H1 (cell line): ENCODE measurements at regions not wholly inside any gene's neighbourhood (a gene's known extent, or its start where the extent isn't known, plus 50 kb on each side); places are given as distances from the start of the nearest gene placed in this dataset.

Experiments
- CBX8 ChIP-seq: fragments of 300-800, 300-1000 bp; sonication (generic); IDR thresholded peaks from 2 replicates; pipeline ENCODE4 v1.7.1; 2016; ENCODE audit warnings: low read depth, low read length, borderline replicate concordance
- FOSL1 ChIP-seq: IDR thresholded peaks from 2 replicates; pipeline ENCODE4 v1.6.1; 2011; ENCODE audit warnings: mild to moderate bottlenecking, low read depth, low read length, moderate library complexity; ENCODE audit not compliant: insufficient read depth
- JUND ChIP-seq: IDR thresholded peaks from 2 replicates; pipeline ENCODE4 v1.6.1; 2011; ENCODE audit warnings: mild to moderate bottlenecking, improper control_type of control experiment, low read length
- KDM1A ChIP-seq: fragments of 200-600, 300-600 bp; sonication (generic); IDR thresholded peaks from 2 replicates; pipeline ENCODE4 v1.7.1; 2016; ENCODE audit warnings: mild to moderate bottlenecking, low read length, borderline replicate concordance
- MAX ChIP-seq: IDR thresholded peaks from 2 replicates; pipeline ENCODE4 v1.6.1; 2012; ENCODE audit warnings: inconsistent platforms
- NRF1 ChIP-seq: IDR thresholded peaks from 2 replicates; pipeline ENCODE4 v1.6.1; 2011; ENCODE audit warnings: mild to moderate bottlenecking, low read depth, low read length, improper control_type of control experiment
- POLR2A ChIP-seq, 2 experiments: IDR thresholded peaks; 1 replicate in 1 of 2; 2 replicates in 1 of 2; pipeline ENCODE4 v1.6.1; 2011; ENCODE audit warnings: low read depth in 2 of 2, low read length in 2 of 2, mild to moderate bottlenecking in 2 of 2; ENCODE audit errors: control extremely low read depth in 1 of 2
- RXRA ChIP-seq: IDR thresholded peaks from 2 replicates; pipeline ENCODE4 v1.6.1; 2011; ENCODE audit warnings: low read depth, mild to moderate bottlenecking, low read length, moderate library complexity; ENCODE audit not compliant: insufficient read depth
- SIN3A ChIP-seq, 2 experiments: IDR thresholded peaks in 1 of 2; conservative IDR thresholded peaks in 1 of 2; 2 replicates each; pipeline ENCODE4 v1.6.1; 2011 to 2012; ENCODE audit warnings: low read length in 2 of 2, improper control_type of control experiment in 1 of 2, low read depth in 1 of 2, mild to moderate bottlenecking in 1 of 2
- SP1 ChIP-seq: IDR thresholded peaks from 2 replicates; pipeline ENCODE4 v1.6.1; 2011; ENCODE audit warnings: low read depth, low read length
- TAF1 ChIP-seq: IDR thresholded peaks from 2 replicates; pipeline ENCODE4 v1.6.1; 2011; ENCODE audit warnings: mild to moderate bottlenecking, low read depth, low read length
- YY1 ChIP-seq: IDR thresholded peaks from 2 replicates; pipeline ENCODE4 v1.6.1; 2011; ENCODE audit warnings: low read depth, mild to moderate bottlenecking, low read length
- TF ChIP-seq, protein P1 (sequence below), 3 experiments: IDR thresholded peaks; 1 replicate in 2 of 3; 2 replicates in 1 of 3; pipeline versions ENCODE4 v1.5.1 to v1.6.1; 2011; ENCODE audit warnings: low read length in 3 of 3, mild to moderate bottlenecking in 3 of 3, inconsistent platforms in 2 of 3, low read depth in 1 of 3, moderate library complexity in 1 of 3; ENCODE audit not compliant: insufficient read depth in 1 of 3; ENCODE audit errors: control extremely low read depth in 1 of 3

DNA sequence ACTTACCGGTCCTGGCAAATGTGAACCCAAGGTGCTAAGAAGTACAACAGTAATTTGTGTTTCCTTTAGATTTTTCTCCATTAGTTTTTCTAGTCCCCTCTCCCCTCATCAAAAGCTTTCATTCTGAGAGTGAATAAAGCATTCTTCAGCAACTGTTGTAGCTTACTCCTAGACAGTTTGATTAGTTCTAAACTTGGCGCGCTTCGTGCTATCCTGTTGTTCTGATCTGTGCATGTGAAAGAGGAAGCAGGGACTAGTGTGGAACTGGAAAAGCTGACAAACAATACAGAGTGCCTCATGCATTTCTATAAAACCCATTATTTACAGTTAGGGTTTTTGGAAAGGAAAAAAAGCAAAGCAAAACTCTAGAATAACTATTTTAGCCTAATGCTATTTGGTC, 556.9 kb upstream of the SLIT2 start:
- TF ChIP-seq NRF1: no peak
- TF ChIP-seq, protein P1, sequence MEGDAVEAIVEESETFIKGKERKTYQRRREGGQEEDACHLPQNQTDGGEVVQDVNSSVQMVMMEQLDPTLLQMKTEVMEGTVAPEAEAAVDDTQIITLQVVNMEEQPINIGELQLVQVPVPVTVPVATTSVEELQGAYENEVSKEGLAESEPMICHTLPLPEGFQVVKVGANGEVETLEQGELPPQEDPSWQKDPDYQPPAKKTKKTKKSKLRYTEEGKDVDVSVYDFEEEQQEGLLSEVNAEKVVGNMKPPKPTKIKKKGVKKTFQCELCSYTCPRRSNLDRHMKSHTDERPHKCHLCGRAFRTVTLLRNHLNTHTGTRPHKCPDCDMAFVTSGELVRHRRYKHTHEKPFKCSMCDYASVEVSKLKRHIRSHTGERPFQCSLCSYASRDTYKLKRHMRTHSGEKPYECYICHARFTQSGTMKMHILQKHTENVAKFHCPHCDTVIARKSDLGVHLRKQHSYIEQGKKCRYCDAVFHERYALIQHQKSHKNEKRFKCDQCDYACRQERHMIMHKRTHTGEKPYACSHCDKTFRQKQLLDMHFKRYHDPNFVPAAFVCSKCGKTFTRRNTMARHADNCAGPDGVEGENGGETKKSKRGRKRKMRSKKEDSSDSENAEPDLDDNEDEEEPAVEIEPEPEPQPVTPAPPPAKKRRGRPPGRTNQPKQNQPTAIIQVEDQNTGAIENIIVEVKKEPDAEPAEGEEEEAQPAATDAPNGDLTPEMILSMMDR (IDR thresholded peaks at IDR 0.05; ENCODE audit: control extremely low read depth in 1 of 3, insufficient read depth in 1 of 3, low read depth in 1 of 3, low read length in 3 of 3): no peak
- no peak for TF ChIP-seq CBX8
- TF ChIP-seq FOSL1: no peak
- TF ChIP-seq KDM1A: no peak
- TF ChIP-seq SP1: no peak
- TF ChIP-seq JUND: no peak
- TF ChIP-seq MAX: no peak
- TF ChIP-seq TAF1: no peak
- no peak for TF ChIP-seq YY1
- TF ChIP-seq POLR2A (IDR thresholded peaks at IDR 0.05; ENCODE audit: control extremely low read depth in 1 of 2, low read depth in 2 of 2, low read length in 2 of 2): no peak
- no peak for TF ChIP-seq SIN3A (conservative IDR thresholded peaks at IDR 0.05 in 1 of 2, IDR thresholded peaks at IDR 0.05 in 1 of 2; ENCODE audit: low read depth in 1 of 2, low read length in 2 of 2)
- TF ChIP-seq RXRA: no peak
